Body of pancreas (tissue), 4 donors: ENCODE measurements at regions not wholly inside any gene's neighbourhood (a gene's known extent, or its start where the extent isn't known, plus 50 kb on each side); places are given as distances from the start of the nearest gene placed in this dataset.

Experiments used
- POLR2A ChIP-seq, 3 donors: fragments of 450-650 bp; IDR thresholded peaks; one replicate each; pipeline ENCODE4 v1.6.1; 2016; ENCODE audit warnings: antibody characterized with exemption in 3 of 3, mild to moderate bottlenecking in 2 of 3
- TF ChIP-seq, protein P1 (sequence below), 7 experiments: fragments of 450-650 bp in 4 of 7; fragments of 200-600 bp in 3 of 7; sonication (generic) in 3 of 7; IDR thresholded peaks; one replicate each; pipeline ENCODE4 v1.5.1; 2016 to 2019; ENCODE audit warnings: antibody characterized with exemption in 7 of 7

- TF ChIP-seq POLR2A (IDR thresholded peaks at IDR 0.05), result no peak
- TF ChIP-seq, protein P1, sequence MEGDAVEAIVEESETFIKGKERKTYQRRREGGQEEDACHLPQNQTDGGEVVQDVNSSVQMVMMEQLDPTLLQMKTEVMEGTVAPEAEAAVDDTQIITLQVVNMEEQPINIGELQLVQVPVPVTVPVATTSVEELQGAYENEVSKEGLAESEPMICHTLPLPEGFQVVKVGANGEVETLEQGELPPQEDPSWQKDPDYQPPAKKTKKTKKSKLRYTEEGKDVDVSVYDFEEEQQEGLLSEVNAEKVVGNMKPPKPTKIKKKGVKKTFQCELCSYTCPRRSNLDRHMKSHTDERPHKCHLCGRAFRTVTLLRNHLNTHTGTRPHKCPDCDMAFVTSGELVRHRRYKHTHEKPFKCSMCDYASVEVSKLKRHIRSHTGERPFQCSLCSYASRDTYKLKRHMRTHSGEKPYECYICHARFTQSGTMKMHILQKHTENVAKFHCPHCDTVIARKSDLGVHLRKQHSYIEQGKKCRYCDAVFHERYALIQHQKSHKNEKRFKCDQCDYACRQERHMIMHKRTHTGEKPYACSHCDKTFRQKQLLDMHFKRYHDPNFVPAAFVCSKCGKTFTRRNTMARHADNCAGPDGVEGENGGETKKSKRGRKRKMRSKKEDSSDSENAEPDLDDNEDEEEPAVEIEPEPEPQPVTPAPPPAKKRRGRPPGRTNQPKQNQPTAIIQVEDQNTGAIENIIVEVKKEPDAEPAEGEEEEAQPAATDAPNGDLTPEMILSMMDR (IDR thresholded peaks at IDR 0.05), result no peak
These were observed 188.6 kb downstream of the BMP2 start for GRCh38 chr20:6956056-6956455.
